Caco-2 (cell line): ENCODE measurements at regions not wholly inside any gene's neighbourhood (a gene's known extent, or its start where the extent isn't known, plus 50 kb on each side); places are given as distances from the start of the nearest gene placed in this dataset.
A peak's percentile ranks its signal among the peaks of the same experiment; 100 is the strongest.
"Not testable (repeated sequence)": the region's sequence is repeated elsewhere in the genome, so short reads cannot be mapped to it uniquely, and the experiment has no call there.

Source experiments
- BruUV-seq: library from RNA; stranded (reverse); fragments of 400-500 nt; replicated peaks from 2 replicates; lab custom pipeline; 2021; lab: Mats Ljungman, UMichigan
- CTCF ChIA-PET: fragments of 300-600 bp; sonication (Branson Sonifier 250); formaldehyde crosslinking; loops from one replicate; lab custom pipeline; 2022; ENCODE audit warnings: antibody characterized with exemption; lab: Charles Lee
- POLR2A ChIA-PET: fragments of 300-600 bp; sonication (Branson Sonifier 250); formaldehyde crosslinking; loops from one replicate; lab custom pipeline; 2022; ENCODE audit warnings: antibody characterized with exemption; lab: Charles Lee
- DNase-seq, 2 experiments: peaks; one replicate each; pipeline versions ENCODE4 v3.0.0 to v3.0.0-alpha.2; 2020 to 2022
- H3K27me3 ChIP-seq: replicated peaks from 2 replicates; pipeline ENCODE4 v1.6.0; 2011; ENCODE audit warnings: low read length; ENCODE audit not compliant: control insufficient read depth, insufficient read depth
- H3K36me3 ChIP-seq: 2 replicates; pipeline ENCODE4 v1.5.1; 2011; ENCODE audit warnings: low read length; ENCODE audit not compliant: control insufficient read depth, insufficient read depth
- H3K4me1 ChIP-seq: fragments of 250-450 bp; sonication (Bioruptor Pico); 2 replicates; pipeline ENCODE4 v1.5.1; 2020; ENCODE audit warnings: mild to moderate bottlenecking
- H3K4me3 ChIP-seq: 2 replicates; pipeline ENCODE4 v1.5.1; 2011; ENCODE audit warnings: low read depth, mild to moderate bottlenecking, control low read depth, low read length
- H3K9me3 ChIP-seq: fragments of 250-450 bp; sonication (Bioruptor Pico); 2 replicates; pipeline ENCODE4 v1.5.1; 2020; ENCODE audit warnings: mild to moderate bottlenecking, moderate library complexity
- H3K27ac Mint-ChIP-seq: one replicate; pipeline ENCODE4 v1.8.0; 2022; ENCODE audit warnings: mixed read lengths; ENCODE audit not compliant: unreplicated experiment
- H3K27me3 Mint-ChIP-seq: one replicate; pipeline ENCODE4 v1.8.0; 2022; ENCODE audit warnings: mixed read lengths; ENCODE audit not compliant: insufficient read depth, unreplicated experiment
- H3K36me3 Mint-ChIP-seq: one replicate; pipeline ENCODE4 v1.8.0; 2022; ENCODE audit warnings: mild to moderate bottlenecking, mixed read lengths; ENCODE audit not compliant: insufficient read depth, unreplicated experiment
- H3K4me1 Mint-ChIP-seq: one replicate; pipeline ENCODE4 v1.8.0; 2022; ENCODE audit warnings: low read depth, mixed read lengths; ENCODE audit not compliant: unreplicated experiment
- H3K4me3 Mint-ChIP-seq: one replicate; pipeline ENCODE4 v1.8.0; 2022; ENCODE audit warnings: mild to moderate bottlenecking, moderate library complexity, mixed read lengths; ENCODE audit not compliant: unreplicated experiment
- H3K9me3 Mint-ChIP-seq: one replicate; pipeline ENCODE4 v1.8.0; 2022; ENCODE audit warnings: mixed read lengths; ENCODE audit not compliant: unreplicated experiment
- intact Hi-C: fragments of 100-400 bp; cut with micrococcal nuclease; formaldehyde crosslinking; loops from one replicate; pipeline ENCODE4 v1.10.0; 2022; ENCODE audit not compliant: unreplicated experiment
- TF ChIP-seq, protein P1 (sequence below), 2 experiments: fragments of 200-600 bp in 1 of 2; IDR thresholded peaks; 1 replicate in 1 of 2; 2 replicates in 1 of 2; pipeline versions ENCODE4 v1.5.1 to v1.8.0; 2011 to 2022; ENCODE audit warnings: antibody characterized with exemption in 1 of 2, control low read depth in 1 of 2, inconsistent platforms in 1 of 2, low read depth in 1 of 2, low read length in 1 of 2, mild to moderate bottlenecking in 1 of 2, moderate library complexity in 1 of 2; ENCODE audit not compliant: insufficient read depth in 1 of 2, severe bottlenecking in 1 of 2, unreplicated experiment in 1 of 2

DNA sequence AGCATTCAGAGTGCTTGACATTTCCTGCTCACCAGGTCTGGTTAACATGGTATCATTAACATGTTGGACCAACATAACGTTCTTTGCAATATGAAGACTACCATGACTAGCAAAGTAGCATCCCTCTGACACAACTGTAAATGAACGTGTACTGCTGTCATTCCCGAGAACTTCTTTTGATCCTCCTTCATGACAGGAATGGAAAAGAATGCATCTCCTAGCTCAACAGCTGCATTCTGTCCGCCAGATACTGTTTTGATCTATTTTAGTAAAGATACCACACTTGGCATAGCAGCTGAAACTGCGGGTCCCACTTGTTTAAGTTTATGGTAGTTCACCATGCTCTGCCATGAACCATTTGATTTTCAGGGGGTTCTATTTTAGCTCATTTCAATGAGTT lies 144.2 kb upstream of the PARD3B start:
- no peak overlapping the region for H3K27ac Mint-ChIP-seq
- CTCF ChIA-PET, result no interaction called here
- no TSS peak for BruUV-seq
- POLR2A ChIA-PET, result no interaction called here
- Histone ChIP-seq H3K4me3 (no peak overlapping the region), H3K27me3 (no peaks in the 10 kb centered on the region), H3K36me3 (no peaks in the 10 kb centered on the region), H3K4me1 (no peaks in the 10 kb centered on the region), H3K9me3 (no peaks in the 10 kb centered on the region)
- no peaks in the 10 kb centered on the region for H3K27me3 Mint-ChIP-seq
- intact Hi-C loops, result no loop called here
- H3K4me3 Mint-ChIP-seq, result no peak overlapping the region
- H3K36me3 Mint-ChIP-seq, result no peaks in the 10 kb centered on the region
- no peaks in the 10 kb centered on the region for H3K9me3 Mint-ChIP-seq
- H3K4me1 Mint-ChIP-seq, result no peaks in the 10 kb centered on the region
- TF ChIP-seq, protein P1, sequence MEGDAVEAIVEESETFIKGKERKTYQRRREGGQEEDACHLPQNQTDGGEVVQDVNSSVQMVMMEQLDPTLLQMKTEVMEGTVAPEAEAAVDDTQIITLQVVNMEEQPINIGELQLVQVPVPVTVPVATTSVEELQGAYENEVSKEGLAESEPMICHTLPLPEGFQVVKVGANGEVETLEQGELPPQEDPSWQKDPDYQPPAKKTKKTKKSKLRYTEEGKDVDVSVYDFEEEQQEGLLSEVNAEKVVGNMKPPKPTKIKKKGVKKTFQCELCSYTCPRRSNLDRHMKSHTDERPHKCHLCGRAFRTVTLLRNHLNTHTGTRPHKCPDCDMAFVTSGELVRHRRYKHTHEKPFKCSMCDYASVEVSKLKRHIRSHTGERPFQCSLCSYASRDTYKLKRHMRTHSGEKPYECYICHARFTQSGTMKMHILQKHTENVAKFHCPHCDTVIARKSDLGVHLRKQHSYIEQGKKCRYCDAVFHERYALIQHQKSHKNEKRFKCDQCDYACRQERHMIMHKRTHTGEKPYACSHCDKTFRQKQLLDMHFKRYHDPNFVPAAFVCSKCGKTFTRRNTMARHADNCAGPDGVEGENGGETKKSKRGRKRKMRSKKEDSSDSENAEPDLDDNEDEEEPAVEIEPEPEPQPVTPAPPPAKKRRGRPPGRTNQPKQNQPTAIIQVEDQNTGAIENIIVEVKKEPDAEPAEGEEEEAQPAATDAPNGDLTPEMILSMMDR (IDR thresholded peaks at IDR 0.05; ENCODE audit: insufficient read depth in 1 of 2, low read depth in 1 of 2, low read length in 1 of 2, severe bottlenecking in 1 of 2, unreplicated experiment in 1 of 2), result no peak
- DNase-seq, result no peak

DNA sequence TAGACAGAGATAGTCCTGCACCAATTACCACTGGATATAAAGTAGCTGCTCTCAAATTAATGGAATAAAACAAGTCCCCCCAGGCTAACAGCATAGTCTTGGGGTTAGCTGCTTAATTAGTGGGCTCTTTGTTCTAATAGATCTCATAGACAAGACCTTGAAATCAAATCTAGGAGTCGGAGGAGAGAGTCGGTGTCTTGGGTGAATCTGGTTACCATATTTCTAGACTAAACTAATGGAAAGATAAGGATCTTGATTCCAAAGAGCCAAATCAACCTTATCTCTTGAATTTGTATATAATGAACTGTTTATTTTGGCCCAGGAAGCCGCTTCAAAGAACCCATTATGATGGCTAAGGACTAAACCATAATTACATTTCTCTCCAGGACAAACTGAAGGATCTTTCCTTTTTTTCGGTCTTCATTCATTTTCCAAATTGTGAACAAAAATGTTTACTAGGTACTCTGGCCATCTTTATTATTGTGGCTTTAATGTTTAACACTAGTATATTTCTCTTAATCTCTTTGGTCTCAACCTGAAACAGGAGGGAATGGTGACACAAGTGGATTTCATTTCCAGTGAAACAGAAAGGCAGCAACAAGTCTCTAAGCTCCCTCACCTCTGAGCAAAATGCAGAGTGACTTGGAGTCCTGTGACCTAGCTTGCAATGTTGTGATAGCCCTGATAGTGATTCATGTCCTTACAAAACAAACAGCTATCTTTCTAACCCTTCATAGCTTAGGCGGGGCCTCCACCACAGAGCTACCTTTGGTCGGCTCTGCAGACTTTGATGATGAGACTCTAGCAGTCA lies 137.9 kb upstream of the PARD3B start:
- H3K36me3 ChIP-seq, result no peaks in the 10 kb centered on the region
- peaks cover 16% of the 10 kb centered on the region for H3K4me1 Mint-ChIP-seq
- H3K9me3 Mint-ChIP-seq, result peaks cover 8% of the 10 kb centered on the region
- H3K4me3 ChIP-seq, result no peak overlapping the region
- H3K4me1 ChIP-seq, result peaks cover 22% of the 10 kb centered on the region
- H3K27me3 Mint-ChIP-seq, result no peaks in the 10 kb centered on the region
- no peak overlapping the region for H3K4me3 Mint-ChIP-seq
- peak overlapping the region; percentile 80 for H3K27ac Mint-ChIP-seq
- ChIA-PET CTCF (interaction anchor here (1.0 to 1.3 kb wide), 2 partner anchors 148 to 285 kb away, joined by 3 to 7 read pairs; no protein-coding TSS in a partner anchor), POLR2A (no interaction called here)
- BruUV-seq, result no TSS peak
- TF ChIP-seq, protein P1 (IDR thresholded peaks at IDR 0.05; ENCODE audit: insufficient read depth in 1 of 2, low read depth in 1 of 2, low read length in 1 of 2, severe bottlenecking in 1 of 2, unreplicated experiment in 1 of 2), result no peak
- intact Hi-C loops, result no loop called here
- H3K27me3 ChIP-seq, result no peaks in the 10 kb centered on the region
- H3K36me3 Mint-ChIP-seq, result no peaks in the 10 kb centered on the region
- DNase-seq, result peak; percentile 67 to 69
- peaks cover 9% of the 10 kb centered on the region; the same call in 1 of the 2 replicates for H3K9me3 ChIP-seq

DNA sequence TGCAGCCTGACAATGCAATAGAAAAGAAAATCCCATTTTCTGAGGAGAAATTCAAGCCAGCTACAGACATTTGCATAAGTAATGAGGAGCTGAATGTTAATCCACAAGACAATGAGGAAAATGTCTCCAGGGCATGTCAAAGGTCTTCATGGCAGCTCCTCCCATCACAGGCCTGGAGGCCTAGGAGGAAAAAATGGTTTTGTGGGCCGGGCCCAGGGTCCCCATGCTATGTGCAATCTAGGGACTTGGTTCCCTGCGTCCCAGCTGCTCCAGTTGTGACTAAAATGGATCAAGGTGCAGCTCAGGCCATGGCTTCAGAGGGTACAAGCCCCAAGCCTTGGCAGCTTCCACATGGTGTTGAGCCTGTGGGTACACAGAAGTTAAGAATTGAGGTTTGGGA lies 132.5 kb upstream of the PARD3B start:
- H3K4me3 Mint-ChIP-seq, H3K4me1 Mint-ChIP-seq, H3K27ac Mint-ChIP-seq, CTCF ChIA-PET, POLR2A ChIA-PET, H3K36me3 ChIP-seq, H3K27me3 Mint-ChIP-seq, H3K27me3 ChIP-seq, intact Hi-C loops, H3K4me1 ChIP-seq, BruUV-seq, H3K4me3 ChIP-seq, H3K36me3 Mint-ChIP-seq: not testable (repeated sequence)
- peak in 1 of 2 experiments; percentile 7 for DNase-seq
- peaks cover 27% of the 10 kb centered on the region for H3K9me3 Mint-ChIP-seq
- peaks cover 26% of the 10 kb centered on the region for H3K9me3 ChIP-seq
